GM12891 (cell line): ENCODE measurements at regions not wholly inside any gene's neighbourhood (a gene's known extent, or its start where the extent isn't known, plus 50 kb on each side); places are given as distances from the start of the nearest gene placed in this dataset.

Experiments used
- POLR2A ChIP-seq: IDR thresholded peaks from 2 replicates; pipeline ENCODE4 v1.6.1; 2011; ENCODE audit warnings: low read depth, low read length, control low read depth
- POLR2AphosphoS5 ChIP-seq: IDR thresholded peaks from 2 replicates; pipeline ENCODE4 v1.6.1; 2011; ENCODE audit warnings: low read depth, low read length, control low read depth
- POU2F2 ChIP-seq: IDR thresholded peaks from 2 replicates; pipeline ENCODE4 v1.6.1; 2011; ENCODE audit warnings: low read depth, mild to moderate bottlenecking, control low read depth, low read length, moderate library complexity
- TAF1 ChIP-seq: IDR thresholded peaks from 2 replicates; pipeline ENCODE4 v1.6.1; 2011; ENCODE audit warnings: low read depth, low read length, control low read depth

- TF ChIP-seq POLR2A (no peak), TAF1 (no peak), POLR2AphosphoS5 (no peak), POU2F2 (no peak)
These were observed 447.3 kb upstream of the JARID2 start for GRCh38 chr6:14798594-14798982.
